Tibial nerve (tissue), 4 donors: ENCODE measurements at regions not wholly inside any gene's neighbourhood (a gene's known extent, or its start where the extent isn't known, plus 50 kb on each side); places are given as distances from the start of the nearest gene placed in this dataset.

Experiments
- DNase-seq, 2 donors: peaks; one replicate each; pipeline ENCODE4 v3.0.0-alpha.2; 2019; ENCODE audit warnings: low spot score in 2 of 2
- H3K27ac ChIP-seq, 4 donors: fragments of 200-600 bp; sonication (generic) in 3 of 4; one replicate each; pipeline ENCODE4 v1.5.1; 2017 to 2019; ENCODE audit warnings: mild to moderate bottlenecking in 1 of 4
- H3K27me3 ChIP-seq, 2 donors: fragments of 200-600 bp; sonication (generic) in 1 of 2; one replicate each; pipeline versions ENCODE4 v1.5.1 to v1.6.0; 2017 to 2019
- H3K36me3 ChIP-seq, 3 donors: fragments of 200-600 bp; sonication (generic); one replicate each; pipeline ENCODE4 v1.5.1; 2018 to 2019
- H3K4me1 ChIP-seq, 4 donors: fragments of 200-600 bp; sonication (generic) in 3 of 4; one replicate each; pipeline ENCODE4 v1.5.1; 2017 to 2019
- H3K4me3 ChIP-seq, 4 donors: fragments of 200-600 bp; sonication (generic) in 3 of 4; one replicate each; pipeline ENCODE4 v1.5.1; 2017 to 2019; ENCODE audit warnings: mild to moderate bottlenecking in 1 of 4, moderate library complexity in 1 of 4
- H3K9me3 ChIP-seq, 4 donors: fragments of 200-600 bp; sonication (generic) in 3 of 4; one replicate each; pipeline ENCODE4 v1.5.1; 2017 to 2019
- CTCF ChIP-seq, 5 experiments: fragments of 200-600 bp in 3 of 5; fragments of 450-650 bp in 2 of 5; sonication (generic) in 3 of 5; IDR thresholded peaks; one replicate each; pipeline ENCODE4 v1.5.1; 2016 to 2019; ENCODE audit warnings: antibody characterized with exemption in 5 of 5, mild to moderate bottlenecking in 3 of 5, moderate library complexity in 2 of 5
- EP300 ChIP-seq, 2 donors: sonication (generic); formaldehyde crosslinking; IDR thresholded peaks; one replicate each; pipeline ENCODE4 v1.6.1; 2017; ENCODE audit warnings: antibody characterized with exemption in 2 of 2, mild to moderate bottlenecking in 1 of 2
- POLR2A ChIP-seq, 2 donors: fragments of 450-650 bp; IDR thresholded peaks; one replicate each; pipeline ENCODE4 v1.6.1; 2017; ENCODE audit warnings: antibody characterized with exemption in 2 of 2, mild to moderate bottlenecking in 2 of 2, moderate library complexity in 2 of 2
- WGBS, 2 donors: methylation state at CpG; one replicate each; pipeline ENCODE4 v1.1.5; 2018; 5-methylcytosine and 5-hydroxymethylcytosine counted together

GRCh38 chr7:1346851-1347250, 112.4 kb downstream of the MICALL2 start:
- no peak overlapping the region for H3K27ac ChIP-seq
- no peak for DNase-seq
- no peaks in the 10 kb centered on the region for H3K4me1 ChIP-seq
- peaks cover 0 to 10% (median 0%) of the 10 kb centered on the region in 4 donors for H3K9me3 ChIP-seq
- no peak for TF ChIP-seq EP300 (IDR thresholded peaks at IDR 0.05)
- no peak for TF ChIP-seq POLR2A (IDR thresholded peaks at IDR 0.05)
- TF ChIP-seq CTCF (IDR thresholded peaks at IDR 0.05): no peak
- 86 to 87% methylated on average over 12 of the region's 12 CpGs for WGBS, 2 donors
- H3K27me3 ChIP-seq: peaks cover 0 to 55% of the 10 kb centered on the region in 2 donors
- H3K36me3 ChIP-seq: no peaks in the 10 kb centered on the region
- H3K4me3 ChIP-seq: no peak overlapping the region

GRCh38 chr7:1348096-1348822, 111.0 kb downstream of the MICALL2 start:
- no peak for DNase-seq
- peaks cover 0 to 67% of the 10 kb centered on the region in 2 donors for H3K27me3 ChIP-seq
- 43 to 54% methylated on average over 28 of the region's 28 CpGs for WGBS, 2 donors
- peaks cover 0 to 3% (median 0%) of the 10 kb centered on the region in 4 donors for H3K9me3 ChIP-seq
- H3K4me1 ChIP-seq: no peaks in the 10 kb centered on the region
- no peak overlapping the region for H3K27ac ChIP-seq
- no peak overlapping the region for H3K4me3 ChIP-seq
- TF ChIP-seq CTCF (IDR thresholded peaks at IDR 0.05): no peak
- TF ChIP-seq EP300 (IDR thresholded peaks at IDR 0.05): no peak
- no peaks in the 10 kb centered on the region for H3K36me3 ChIP-seq

GRCh38 chr7:1348823-1349335, 110.4 kb downstream of the MICALL2 start:
- 71 to 73% methylated on average over 18 of the region's 18 CpGs for WGBS, 2 donors
- no peak for TF ChIP-seq EP300 (IDR thresholded peaks at IDR 0.05)
- no peak for TF ChIP-seq CTCF (IDR thresholded peaks at IDR 0.05)
- no peak for TF ChIP-seq POLR2A (IDR thresholded peaks at IDR 0.05)
- H3K9me3 ChIP-seq: no peaks in the 10 kb centered on the region
- H3K4me1 ChIP-seq: no peaks in the 10 kb centered on the region
- H3K4me3 ChIP-seq: no peak overlapping the region
- H3K27ac ChIP-seq: no peak overlapping the region
- peaks cover 0 to 71% of the 10 kb centered on the region in 2 donors for H3K27me3 ChIP-seq
- no peaks in the 10 kb centered on the region for H3K36me3 ChIP-seq
- DNase-seq: no peak

GRCh38 chr7:1349351-1349761, 109.9 kb downstream of the MICALL2 start:
- no peaks in the 10 kb centered on the region for H3K4me1 ChIP-seq
- TF ChIP-seq POLR2A (IDR thresholded peaks at IDR 0.05): no peak
- no peak for TF ChIP-seq CTCF (IDR thresholded peaks at IDR 0.05)
- TF ChIP-seq EP300 (IDR thresholded peaks at IDR 0.05): no peak
- DNase-seq: no peak
- 75 to 78% methylated on average over 10 to 15 of the region's 15 CpGs for WGBS, 2 donors
- peaks cover 0 to 75% of the 10 kb centered on the region in 2 donors for H3K27me3 ChIP-seq
- no peak overlapping the region for H3K4me3 ChIP-seq
- no peaks in the 10 kb centered on the region for H3K9me3 ChIP-seq
- H3K27ac ChIP-seq: no peak overlapping the region
- H3K36me3 ChIP-seq: no peaks in the 10 kb centered on the region

DNA sequence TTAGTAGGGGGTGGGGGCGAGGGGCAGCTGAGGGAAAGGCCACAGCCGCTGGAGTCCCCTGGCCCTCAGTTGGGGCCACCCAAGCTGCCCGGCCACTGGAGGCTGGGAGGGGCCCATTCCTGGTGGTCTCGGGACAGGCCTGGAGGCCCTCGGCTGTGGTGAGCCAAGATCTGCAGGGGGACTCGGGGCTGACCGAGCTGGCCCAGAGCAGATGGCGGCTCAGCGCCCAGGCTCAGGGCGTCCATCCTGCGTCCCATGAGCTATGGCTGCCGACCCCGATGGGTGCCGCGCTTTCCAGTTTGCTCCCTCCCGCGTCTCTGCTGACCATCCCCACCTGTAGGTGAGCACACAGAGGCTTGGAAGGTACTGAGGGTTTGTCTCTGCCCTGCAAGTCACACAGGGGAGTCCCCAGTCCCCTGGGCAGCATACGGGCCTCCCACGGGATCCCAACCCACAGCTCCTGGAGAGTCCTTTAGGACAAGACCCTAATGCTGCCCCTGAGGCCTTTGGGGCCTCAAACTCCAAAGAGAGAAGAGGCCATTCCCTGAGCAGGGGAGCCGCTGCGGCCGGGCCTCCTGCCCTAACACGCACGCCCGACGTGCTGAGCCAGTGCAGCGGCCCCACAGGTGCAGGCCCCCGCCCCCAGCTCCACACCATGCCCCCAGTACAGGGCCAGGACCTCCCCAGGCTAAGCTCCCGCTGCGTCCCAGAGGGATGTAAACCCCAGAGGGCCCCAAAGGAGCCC, 107.2 kb downstream of the MICALL2 start:
- no peak for TF ChIP-seq EP300 (IDR thresholded peaks at IDR 0.05)
- TF ChIP-seq POLR2A (IDR thresholded peaks at IDR 0.05): no peak
- no peak for TF ChIP-seq CTCF (IDR thresholded peaks at IDR 0.05)
- 76 to 82% methylated on average over 17 to 21 of the region's 30 CpGs for WGBS, 2 donors
- no peaks in the 10 kb centered on the region for H3K4me1 ChIP-seq
- H3K27ac ChIP-seq: no peak overlapping the region
- H3K9me3 ChIP-seq: no peaks in the 10 kb centered on the region
- H3K4me3 ChIP-seq: no peak overlapping the region
- no peaks in the 10 kb centered on the region for H3K36me3 ChIP-seq
- DNase-seq: no peak
- H3K27me3 ChIP-seq: peaks cover 0 to 88% of the 10 kb centered on the region in 2 donors
